SU-DHL-6 (cell line): ENCODE measurements at regions not wholly inside any gene's neighbourhood (a gene's known extent, or its start where the extent isn't known, plus 50 kb on each side); places are given as distances from the start of the nearest gene placed in this dataset.

Experiments
- EZH2phosphoT487 ChIP-seq: fragments of 200-600 bp; sonication (generic), shearing (Covaris generic); conservative IDR thresholded peaks from 2 replicates; pipeline ENCODE4 v1.6.1; 2018; ENCODE audit warnings: mild to moderate bottlenecking, antibody characterized with exemption, low read length, moderate library complexity, mixed read lengths
- TF ChIP-seq, protein P1 (sequence below): fragments of 200-600 bp; sonication (generic); IDR thresholded peaks from one replicate; pipeline ENCODE4 v1.5.1; 2017; ENCODE audit warnings: antibody characterized with exemption, mild to moderate bottlenecking, low read length, moderate library complexity; ENCODE audit not compliant: insufficient read depth, poor library complexity, severe bottlenecking

DNA sequence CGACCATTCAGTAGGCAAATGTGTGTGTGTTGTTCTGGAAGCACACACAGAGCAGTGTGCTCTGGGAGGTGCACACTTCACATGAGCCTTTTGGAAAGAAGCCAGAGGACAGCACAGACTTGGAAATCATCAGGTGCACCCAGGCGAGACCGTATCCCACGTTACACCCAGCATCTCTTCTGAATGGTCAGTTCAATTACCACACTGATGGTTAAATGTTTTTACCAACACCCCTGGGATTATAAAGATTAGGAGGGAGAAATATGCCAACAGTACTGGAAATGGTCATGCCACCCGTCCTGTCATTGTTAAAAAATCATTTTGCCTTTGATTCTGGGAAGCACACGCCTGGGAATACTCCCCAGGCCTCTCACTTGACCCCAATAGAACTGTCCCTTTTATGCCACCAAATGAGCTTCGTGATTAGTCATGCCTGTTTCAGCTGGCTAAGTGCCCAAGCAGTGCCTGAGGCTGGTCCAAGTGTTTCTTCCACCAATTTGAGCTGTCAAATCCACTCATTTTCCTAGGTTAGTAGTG lies 183.7 kb downstream of the NRP2 start:
- TF ChIP-seq, protein P1, sequence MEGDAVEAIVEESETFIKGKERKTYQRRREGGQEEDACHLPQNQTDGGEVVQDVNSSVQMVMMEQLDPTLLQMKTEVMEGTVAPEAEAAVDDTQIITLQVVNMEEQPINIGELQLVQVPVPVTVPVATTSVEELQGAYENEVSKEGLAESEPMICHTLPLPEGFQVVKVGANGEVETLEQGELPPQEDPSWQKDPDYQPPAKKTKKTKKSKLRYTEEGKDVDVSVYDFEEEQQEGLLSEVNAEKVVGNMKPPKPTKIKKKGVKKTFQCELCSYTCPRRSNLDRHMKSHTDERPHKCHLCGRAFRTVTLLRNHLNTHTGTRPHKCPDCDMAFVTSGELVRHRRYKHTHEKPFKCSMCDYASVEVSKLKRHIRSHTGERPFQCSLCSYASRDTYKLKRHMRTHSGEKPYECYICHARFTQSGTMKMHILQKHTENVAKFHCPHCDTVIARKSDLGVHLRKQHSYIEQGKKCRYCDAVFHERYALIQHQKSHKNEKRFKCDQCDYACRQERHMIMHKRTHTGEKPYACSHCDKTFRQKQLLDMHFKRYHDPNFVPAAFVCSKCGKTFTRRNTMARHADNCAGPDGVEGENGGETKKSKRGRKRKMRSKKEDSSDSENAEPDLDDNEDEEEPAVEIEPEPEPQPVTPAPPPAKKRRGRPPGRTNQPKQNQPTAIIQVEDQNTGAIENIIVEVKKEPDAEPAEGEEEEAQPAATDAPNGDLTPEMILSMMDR = no peak
- TF ChIP-seq EZH2phosphoT487 = no peak
